Prostate gland (tissue), 2 donors: ENCODE measurements at regions not wholly inside any gene's neighbourhood (a gene's known extent, or its start where the extent isn't known, plus 50 kb on each side); places are given as distances from the start of the nearest gene placed in this dataset.

Source experiments
- CTCF ChIP-seq, 4 experiments: fragments of 200-600 bp in 2 of 4; fragments of 450-650 bp in 2 of 4; sonication (generic) in 2 of 4; IDR thresholded peaks; 1 replicate in 3 of 4; 2 replicates in 1 of 4; pipeline ENCODE4 v1.5.1; 2016 to 2019; ENCODE audit warnings: antibody characterized with exemption in 4 of 4, mild to moderate bottlenecking in 2 of 4, moderate library complexity in 2 of 4
- POLR2A ChIP-seq: fragments of 450-650 bp; IDR thresholded peaks from one replicate; pipeline ENCODE4 v1.6.1; 2016; ENCODE audit warnings: antibody characterized with exemption, mild to moderate bottlenecking

GRCh38 chr12:113725557-113725876, 240.6 kb downstream of the RBM19 start:
- TF ChIP-seq CTCF (IDR thresholded peaks at IDR 0.05) = no peak
- no peak for TF ChIP-seq POLR2A
